Transverse colon (tissue), 3 donors: ENCODE measurements at regions not wholly inside any gene's neighbourhood (a gene's known extent, or its start where the extent isn't known, plus 50 kb on each side); places are given as distances from the start of the nearest gene placed in this dataset.

Experiments used
- POLR2A ChIP-seq: fragments of 450-650 bp; IDR thresholded peaks from one replicate; pipeline ENCODE4 v1.6.1; 2016; ENCODE audit warnings: antibody characterized with exemption, mild to moderate bottlenecking, moderate library complexity
- TF ChIP-seq, protein P1 (sequence below), 5 experiments: fragments of 200-600 bp in 3 of 5; fragments of 450-650 bp in 2 of 5; sonication (generic) in 3 of 5; IDR thresholded peaks; 1 replicate in 2 of 5; 2 replicates in 3 of 5; pipeline ENCODE4 v1.5.1; 2016 to 2017; ENCODE audit warnings: antibody characterized with exemption in 5 of 5, inconsistent platforms in 3 of 5, mild to moderate bottlenecking in 2 of 5, moderate library complexity in 1 of 5

DNA sequence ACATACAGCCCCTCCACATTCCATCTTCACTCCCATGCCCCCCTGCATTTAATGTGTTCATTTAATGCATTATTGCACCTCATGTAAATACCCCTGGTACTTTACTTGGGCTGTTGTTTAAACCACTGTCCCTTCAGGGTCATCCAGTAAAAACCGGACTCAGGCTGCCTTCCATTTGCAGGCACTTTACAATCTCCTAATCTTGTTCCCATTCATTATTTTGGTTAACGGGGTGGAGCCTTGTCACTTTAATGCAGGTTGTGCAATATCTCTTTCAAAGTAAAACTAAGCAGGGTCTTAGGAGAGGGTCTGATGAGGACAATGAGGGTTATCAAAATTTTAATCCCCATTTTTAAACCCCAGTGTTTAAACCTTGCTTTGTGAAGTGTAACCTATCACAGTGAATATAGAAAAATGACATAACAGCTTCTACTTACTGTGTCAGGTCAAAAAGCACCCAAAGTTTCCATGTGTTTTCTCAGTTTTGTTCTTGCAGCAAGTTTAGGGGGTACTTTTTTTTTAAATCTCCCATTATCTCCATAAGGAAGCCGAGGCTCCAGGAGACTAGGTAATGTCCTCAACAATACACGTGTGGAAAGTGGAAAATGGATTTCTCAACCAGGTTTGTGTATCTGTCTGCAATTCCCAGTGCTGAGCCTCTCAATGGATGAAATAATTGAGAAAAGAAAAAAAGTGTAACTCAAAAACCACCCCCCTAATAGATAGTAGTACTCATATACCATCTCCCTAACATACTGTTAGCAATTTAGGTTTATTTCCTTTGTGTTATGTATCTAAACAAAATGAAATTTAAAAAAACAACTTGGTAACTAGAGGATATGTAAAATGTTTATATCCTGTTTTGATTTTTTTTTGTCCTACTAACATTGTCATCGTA, 54.2 kb upstream of the SPRY4 start:
- TF ChIP-seq, protein P1, sequence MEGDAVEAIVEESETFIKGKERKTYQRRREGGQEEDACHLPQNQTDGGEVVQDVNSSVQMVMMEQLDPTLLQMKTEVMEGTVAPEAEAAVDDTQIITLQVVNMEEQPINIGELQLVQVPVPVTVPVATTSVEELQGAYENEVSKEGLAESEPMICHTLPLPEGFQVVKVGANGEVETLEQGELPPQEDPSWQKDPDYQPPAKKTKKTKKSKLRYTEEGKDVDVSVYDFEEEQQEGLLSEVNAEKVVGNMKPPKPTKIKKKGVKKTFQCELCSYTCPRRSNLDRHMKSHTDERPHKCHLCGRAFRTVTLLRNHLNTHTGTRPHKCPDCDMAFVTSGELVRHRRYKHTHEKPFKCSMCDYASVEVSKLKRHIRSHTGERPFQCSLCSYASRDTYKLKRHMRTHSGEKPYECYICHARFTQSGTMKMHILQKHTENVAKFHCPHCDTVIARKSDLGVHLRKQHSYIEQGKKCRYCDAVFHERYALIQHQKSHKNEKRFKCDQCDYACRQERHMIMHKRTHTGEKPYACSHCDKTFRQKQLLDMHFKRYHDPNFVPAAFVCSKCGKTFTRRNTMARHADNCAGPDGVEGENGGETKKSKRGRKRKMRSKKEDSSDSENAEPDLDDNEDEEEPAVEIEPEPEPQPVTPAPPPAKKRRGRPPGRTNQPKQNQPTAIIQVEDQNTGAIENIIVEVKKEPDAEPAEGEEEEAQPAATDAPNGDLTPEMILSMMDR (IDR thresholded peaks at IDR 0.05) = no peak
- TF ChIP-seq POLR2A = no peak
